ENCODE measurements at regions not wholly inside any gene's neighbourhood (a gene's known extent, or its start where the extent isn't known, plus 50 kb on each side); places are given as distances from the start of the nearest gene placed in this dataset.

DNA sequence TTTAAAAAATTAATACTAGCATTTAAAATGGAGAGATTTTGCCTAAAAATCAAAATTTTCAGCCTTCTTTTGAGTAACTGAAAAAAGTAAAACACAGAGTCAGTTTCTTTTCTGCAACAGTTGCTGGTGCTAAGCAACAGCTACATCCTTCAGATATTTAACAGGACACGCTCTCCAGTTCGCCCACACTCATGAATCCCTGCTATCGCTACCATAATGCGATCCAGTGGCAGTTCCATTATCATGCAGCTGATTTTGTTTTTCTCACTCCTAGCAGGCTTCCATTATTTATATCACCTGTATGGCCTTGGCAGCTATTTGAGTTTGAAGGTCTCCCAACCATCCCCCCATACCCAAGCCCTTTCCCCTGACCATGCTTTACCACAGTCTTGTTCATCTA is 93.1 kb upstream of the NCKAP5 start:
- no peak for DNase-seq (ENCODE audit: insufficient read length, low spot score, missing footprints)
- Histone ChIP-seq H3K4me3 (ENCODE audit: insufficient read depth, low read length) (no peak overlapping the region), H3K4me2 (ENCODE audit: insufficient read depth, low read length) (no peak overlapping the region), H3K27me3 (ENCODE audit: insufficient read depth, low read length) (no peaks in the 10 kb centered on the region), H3K27ac (ENCODE audit: low read depth, low read length) (no peak overlapping the region), H3K36me3 (ENCODE audit: insufficient read depth, low read length) (no peaks in the 10 kb centered on the region), H3K9me3 (ENCODE audit: low read depth, low read length) (no peaks in the 10 kb centered on the region), H3K79me2 (ENCODE audit: insufficient read depth, low read length) (no peaks in the 10 kb centered on the region), H2AFZ (ENCODE audit: low read length) (no peak overlapping the region), H3K4me1 (ENCODE audit: insufficient read depth, low read length) (peaks cover 4% of the 10 kb centered on the region), H4K20me1 (ENCODE audit: insufficient read depth, low read length) (no peaks in the 10 kb centered on the region)
- TF ChIP-seq, protein P1, sequence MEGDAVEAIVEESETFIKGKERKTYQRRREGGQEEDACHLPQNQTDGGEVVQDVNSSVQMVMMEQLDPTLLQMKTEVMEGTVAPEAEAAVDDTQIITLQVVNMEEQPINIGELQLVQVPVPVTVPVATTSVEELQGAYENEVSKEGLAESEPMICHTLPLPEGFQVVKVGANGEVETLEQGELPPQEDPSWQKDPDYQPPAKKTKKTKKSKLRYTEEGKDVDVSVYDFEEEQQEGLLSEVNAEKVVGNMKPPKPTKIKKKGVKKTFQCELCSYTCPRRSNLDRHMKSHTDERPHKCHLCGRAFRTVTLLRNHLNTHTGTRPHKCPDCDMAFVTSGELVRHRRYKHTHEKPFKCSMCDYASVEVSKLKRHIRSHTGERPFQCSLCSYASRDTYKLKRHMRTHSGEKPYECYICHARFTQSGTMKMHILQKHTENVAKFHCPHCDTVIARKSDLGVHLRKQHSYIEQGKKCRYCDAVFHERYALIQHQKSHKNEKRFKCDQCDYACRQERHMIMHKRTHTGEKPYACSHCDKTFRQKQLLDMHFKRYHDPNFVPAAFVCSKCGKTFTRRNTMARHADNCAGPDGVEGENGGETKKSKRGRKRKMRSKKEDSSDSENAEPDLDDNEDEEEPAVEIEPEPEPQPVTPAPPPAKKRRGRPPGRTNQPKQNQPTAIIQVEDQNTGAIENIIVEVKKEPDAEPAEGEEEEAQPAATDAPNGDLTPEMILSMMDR (IDR thresholded peaks at IDR 0.05; ENCODE audit: extremely low read depth, low read depth, low read length) = no peak

DNA sequence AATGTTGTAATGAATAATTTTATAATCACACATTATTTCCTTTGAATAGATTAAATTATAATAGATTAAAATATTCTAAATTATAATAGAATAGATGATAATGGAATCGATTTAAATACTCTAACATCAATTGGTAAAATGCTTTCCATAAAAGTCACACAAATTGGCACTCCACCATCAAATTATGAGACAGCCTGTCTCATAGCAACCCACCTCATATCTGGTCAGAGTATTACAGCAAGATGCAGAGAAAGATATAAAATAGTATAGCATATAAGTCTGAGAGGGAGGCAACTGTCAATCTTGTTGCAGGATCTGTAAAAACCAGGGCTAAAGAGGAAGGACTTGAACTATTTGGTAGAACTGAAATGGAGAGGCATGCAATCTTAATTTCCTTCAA is 98.4 kb upstream of the NCKAP5 start:
- H3K4me2 ChIP-seq (ENCODE audit: insufficient read depth, low read length) = no peak overlapping the region
- DNase-seq (ENCODE audit: insufficient read length, low spot score, missing footprints) = no peak
- H3K27me3 ChIP-seq (ENCODE audit: insufficient read depth, low read length) = no peaks in the 10 kb centered on the region
- no peaks in the 10 kb centered on the region for H3K9me3 ChIP-seq (ENCODE audit: low read depth, low read length)
- TF ChIP-seq, protein P1 (IDR thresholded peaks at IDR 0.05; ENCODE audit: extremely low read depth, low read depth, low read length) = no peak
- no peak overlapping the region for H3K4me3 ChIP-seq (ENCODE audit: insufficient read depth, low read length)
- H3K4me1 ChIP-seq (ENCODE audit: insufficient read depth, low read length) = peaks cover 8% of the 10 kb centered on the region
- no peak overlapping the region for H2AFZ ChIP-seq (ENCODE audit: low read length)
- H3K36me3 ChIP-seq (ENCODE audit: insufficient read depth, low read length) = no peaks in the 10 kb centered on the region
- peak overlapping the region; percentile 43 for H3K27ac ChIP-seq (ENCODE audit: low read depth, low read length)
- no peaks in the 10 kb centered on the region for H3K79me2 ChIP-seq (ENCODE audit: insufficient read depth, low read length)
- no peaks in the 10 kb centered on the region for H4K20me1 ChIP-seq (ENCODE audit: insufficient read depth, low read length)

DNA sequence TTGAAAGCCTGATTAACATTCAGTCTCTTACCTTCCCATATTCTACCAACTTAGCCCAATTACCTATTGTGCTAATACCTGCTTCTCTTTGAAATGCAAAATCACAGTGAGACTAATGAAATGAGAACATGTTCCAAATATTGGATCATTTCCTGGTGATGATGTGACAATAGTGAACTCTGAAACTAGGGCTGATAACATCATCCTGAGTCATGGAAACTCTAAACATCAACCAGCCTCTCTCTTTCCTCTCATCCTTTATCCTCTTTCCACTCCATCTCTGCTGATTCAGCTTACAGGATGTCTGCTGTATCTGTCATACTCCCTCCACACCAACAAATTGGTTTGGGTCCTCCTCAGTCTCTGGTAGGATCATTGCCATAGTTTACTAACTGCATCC is 98.8 kb upstream of the NCKAP5 start:
- Histone ChIP-seq H3K4me1 (ENCODE audit: insufficient read depth, low read length) (peaks cover 8% of the 10 kb centered on the region), H2AFZ (ENCODE audit: low read length) (no peak overlapping the region), H3K4me2 (ENCODE audit: insufficient read depth, low read length) (no peak overlapping the region), H3K9me3 (ENCODE audit: low read depth, low read length) (no peaks in the 10 kb centered on the region), H3K4me3 (ENCODE audit: insufficient read depth, low read length) (no peak overlapping the region), H3K79me2 (ENCODE audit: insufficient read depth, low read length) (no peaks in the 10 kb centered on the region), H4K20me1 (ENCODE audit: insufficient read depth, low read length) (no peaks in the 10 kb centered on the region), H3K36me3 (ENCODE audit: insufficient read depth, low read length) (no peaks in the 10 kb centered on the region), H3K27me3 (ENCODE audit: insufficient read depth, low read length) (no peaks in the 10 kb centered on the region), H3K27ac (ENCODE audit: low read depth, low read length) (peak overlapping the region; percentile 43)
- TF ChIP-seq, protein P1 (IDR thresholded peaks at IDR 0.05; ENCODE audit: extremely low read depth, low read depth, low read length) = no peak
- DNase-seq (ENCODE audit: insufficient read length, low spot score, missing footprints) = peak; percentile 58

DNA sequence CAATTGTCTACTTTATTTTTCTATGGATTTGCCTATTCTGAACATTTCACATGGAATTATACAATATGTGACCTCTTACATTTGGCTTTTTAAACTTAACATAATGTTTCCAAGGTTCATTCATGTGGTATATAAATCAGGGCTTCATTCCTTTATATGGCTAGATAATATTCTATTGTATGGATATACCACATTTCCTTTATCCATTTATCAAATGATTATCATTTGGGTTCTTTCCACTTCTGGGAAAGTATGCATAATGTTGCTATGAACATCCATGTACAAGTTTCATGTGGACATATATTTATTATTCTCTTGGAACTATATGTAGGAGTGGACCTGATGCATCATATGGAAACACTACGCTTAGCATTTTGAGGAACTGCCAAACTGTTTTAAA is 99.7 kb upstream of the NCKAP5 start:
- Histone ChIP-seq H3K27ac (ENCODE audit: low read depth, low read length) (peak overlapping the region; percentile 43), H3K79me2 (ENCODE audit: insufficient read depth, low read length) (no peaks in the 10 kb centered on the region), H3K4me1 (ENCODE audit: insufficient read depth, low read length) (peaks cover 8% of the 10 kb centered on the region), H3K27me3 (ENCODE audit: insufficient read depth, low read length) (no peaks in the 10 kb centered on the region), H3K36me3 (ENCODE audit: insufficient read depth, low read length) (no peaks in the 10 kb centered on the region), H2AFZ (ENCODE audit: low read length) (no peak overlapping the region), H3K4me2 (ENCODE audit: insufficient read depth, low read length) (no peak overlapping the region), H3K9me3 (ENCODE audit: low read depth, low read length) (no peaks in the 10 kb centered on the region), H4K20me1 (ENCODE audit: insufficient read depth, low read length) (no peaks in the 10 kb centered on the region), H3K4me3 (ENCODE audit: insufficient read depth, low read length) (no peak overlapping the region)
- DNase-seq (ENCODE audit: insufficient read length, low spot score, missing footprints) = no peak
- TF ChIP-seq, protein P1 (IDR thresholded peaks at IDR 0.05; ENCODE audit: extremely low read depth, low read depth, low read length) = no peak
